ENCODE measurements at regions not wholly inside any gene's neighbourhood (a gene's known extent, or its start where the extent isn't known, plus 50 kb on each side); places are given as distances from the start of the nearest gene placed in this dataset.
"Not testable (repeated sequence)": the region's sequence is repeated elsewhere in the genome, so short reads cannot be mapped to it uniquely, and the experiment has no call there.

DNA sequence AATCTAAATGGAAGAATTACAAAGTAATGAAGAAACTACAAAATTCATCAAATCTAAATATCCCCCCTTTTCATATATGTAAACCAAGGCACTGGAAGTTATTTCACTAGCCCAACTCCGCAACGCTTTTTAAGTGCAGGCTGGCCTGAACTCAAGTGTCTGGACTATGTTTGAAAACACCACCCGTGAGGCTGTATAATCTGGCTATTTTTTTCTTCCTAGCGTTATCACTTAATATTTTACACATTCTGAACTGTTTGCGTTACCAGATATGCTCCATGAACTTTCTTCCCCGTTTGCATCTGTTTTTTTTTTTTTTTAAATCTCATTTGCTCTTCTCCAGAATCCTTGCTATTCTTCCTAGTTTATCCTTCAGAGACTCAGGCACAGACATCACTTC lies 619.5 kb upstream of the CBLB start:
- no peak for DNase-seq

DNA sequence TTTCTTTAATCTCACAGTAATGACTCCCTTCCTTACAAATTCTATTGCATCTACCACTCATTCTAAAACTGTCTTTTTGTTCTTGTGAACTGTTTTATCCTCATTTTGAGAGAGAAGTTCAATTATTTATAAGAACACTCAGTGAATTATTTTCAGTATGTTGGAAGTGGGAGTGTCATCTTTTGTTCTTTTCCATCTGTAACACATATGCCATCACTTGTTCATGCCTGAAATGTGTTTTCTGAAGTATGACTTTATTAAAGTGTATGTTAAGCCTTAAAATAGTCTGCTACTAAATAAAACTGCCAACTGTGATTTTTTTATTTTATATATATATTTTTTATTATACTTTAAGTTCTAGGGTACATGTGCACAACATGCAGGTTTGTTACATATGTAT lies 623.0 kb upstream of the CBLB start:
- no peak for DNase-seq

DNA sequence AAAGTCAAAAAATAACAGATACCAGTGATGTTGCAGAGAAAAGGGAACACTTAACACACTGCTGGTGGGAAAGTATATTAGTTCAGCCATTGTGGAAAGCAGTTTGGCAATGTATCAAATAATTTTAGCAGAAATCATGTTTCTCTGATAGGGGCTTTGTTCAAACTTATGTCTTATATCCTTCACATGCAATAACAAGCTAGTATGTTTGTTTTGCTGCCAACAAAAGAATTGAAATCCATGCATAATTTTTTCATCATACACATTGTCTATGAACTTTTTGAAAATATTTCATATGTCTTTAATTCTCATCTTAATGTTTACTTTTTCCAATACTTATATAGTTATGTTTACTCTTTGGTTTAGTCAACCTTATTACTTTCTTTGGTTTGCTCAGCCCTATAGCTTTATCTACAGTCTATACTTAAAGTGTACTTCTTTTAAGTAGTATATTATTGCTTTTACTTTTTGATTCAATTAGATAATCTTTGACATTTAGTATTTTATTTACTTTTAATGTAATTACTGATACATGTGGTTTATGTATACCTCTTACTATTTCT lies 639.6 kb upstream of the CBLB start:
- DNase-seq = no peak

DNA sequence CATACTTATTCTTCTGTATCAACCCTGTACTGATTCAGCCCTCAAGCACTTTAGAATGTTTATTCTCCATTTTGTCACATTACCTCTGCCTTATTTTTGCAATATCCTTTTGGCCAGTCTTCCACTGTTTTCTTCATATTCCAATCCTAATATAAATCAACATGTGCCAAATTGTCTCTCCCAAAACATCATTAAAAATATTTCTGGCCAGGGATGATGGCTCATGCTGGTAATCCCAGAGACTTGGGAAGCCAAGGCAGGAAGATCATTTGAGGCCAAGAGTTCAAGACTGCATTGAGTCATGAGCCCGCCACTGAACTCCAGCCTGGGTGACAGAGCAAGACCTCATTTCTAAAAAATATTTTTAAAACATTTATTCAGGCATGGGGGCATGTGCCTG lies 641.4 kb upstream of the CBLB start:
- no peak for DNase-seq

DNA sequence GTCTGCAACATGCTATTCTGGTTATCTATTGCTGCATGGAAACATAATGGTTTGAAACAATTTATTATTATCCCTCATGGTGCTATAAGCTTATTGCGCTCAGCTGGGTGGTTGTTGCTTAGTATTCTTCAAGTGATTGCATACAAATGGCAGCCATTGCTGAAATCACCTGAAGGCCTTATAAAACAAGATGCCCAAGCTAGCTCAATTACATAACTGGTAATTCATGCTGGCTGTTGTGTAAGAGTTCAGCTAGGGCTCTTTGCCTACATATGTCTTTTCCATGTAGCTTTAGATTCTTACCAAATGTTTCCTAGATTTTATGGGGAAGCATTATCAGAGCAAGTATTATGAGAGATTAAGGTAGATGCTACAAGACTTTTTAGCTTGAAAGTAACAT lies 644.0 kb upstream of the CBLB start:
- DNase-seq = no peak

DNA sequence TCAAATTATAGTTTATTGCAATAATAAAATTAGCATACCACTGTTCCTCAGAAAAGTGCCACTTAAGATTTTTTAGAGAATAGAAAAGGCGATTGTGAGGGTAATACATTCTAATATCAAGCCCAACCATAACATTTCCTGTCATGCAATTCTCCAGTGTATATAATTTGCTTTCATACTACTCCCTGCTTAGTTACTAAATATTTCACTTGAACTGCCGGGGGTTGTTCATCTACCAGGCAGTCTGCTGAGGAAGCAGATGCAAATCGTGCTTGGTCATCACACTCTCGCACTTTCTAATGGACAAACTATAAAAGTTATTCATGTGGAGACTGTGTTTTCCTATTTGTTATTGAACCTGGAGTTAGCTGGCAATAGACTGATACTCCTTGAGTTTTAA lies 645.6 kb upstream of the CBLB start:
- no peak for DNase-seq

DNA sequence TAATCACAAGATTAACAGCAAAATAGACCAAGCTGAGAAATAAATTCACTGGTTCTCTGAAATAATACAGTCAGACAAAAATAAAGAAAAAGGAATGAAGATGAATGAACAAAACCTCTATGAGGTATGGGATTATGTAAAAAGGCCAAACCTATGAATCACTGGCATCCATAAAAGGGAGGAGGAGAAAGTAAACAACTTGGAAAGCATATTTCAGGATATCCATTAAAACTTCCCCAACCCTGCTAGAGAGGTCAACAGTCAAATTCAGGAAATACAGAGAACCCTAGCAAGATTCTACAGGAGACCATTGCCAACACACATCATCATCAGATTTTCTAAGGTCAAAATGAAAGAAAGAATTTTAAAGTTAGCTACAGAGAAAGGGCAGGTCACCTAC lies 649.7 kb upstream of the CBLB start:
- no peak for DNase-seq

DNA sequence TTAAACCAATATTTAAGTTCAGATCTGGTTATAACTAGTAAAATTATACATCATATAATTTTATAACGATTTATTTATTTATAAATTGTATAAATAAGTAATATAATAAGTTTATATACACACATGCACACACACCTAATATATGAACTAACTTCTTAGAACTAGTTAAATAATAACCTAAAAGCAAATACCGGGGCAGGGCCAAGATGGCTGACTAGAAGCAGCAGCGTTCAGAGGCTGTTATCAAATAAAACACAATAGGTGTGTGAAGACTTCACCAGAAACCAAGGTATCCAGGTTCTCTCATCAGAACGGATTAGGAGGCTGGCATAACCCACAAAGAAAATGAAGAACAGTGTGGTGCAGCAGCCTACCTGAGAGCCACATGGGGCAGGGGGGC lies 653.6 kb upstream of the CBLB start:
- no peak for DNase-seq

DNA sequence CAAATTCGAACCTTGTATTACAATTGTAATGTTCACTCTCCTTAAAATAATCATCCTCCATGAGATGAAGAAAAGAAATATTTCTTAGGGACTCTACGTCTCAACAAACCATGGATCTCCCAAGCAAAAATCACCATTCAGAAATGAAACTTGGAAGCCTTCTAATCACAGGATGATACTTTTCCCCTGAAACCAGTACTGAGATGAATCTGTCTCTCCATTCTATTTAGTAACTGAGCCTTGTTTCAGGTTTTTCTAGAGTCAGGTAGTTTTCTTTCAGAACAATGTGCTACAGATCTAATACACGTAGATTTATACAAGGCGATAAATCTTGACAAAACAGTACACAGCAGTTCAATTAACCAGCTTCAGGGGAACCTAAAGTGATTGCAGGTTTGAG lies 660.1 kb upstream of the CBLB start:
- no peak for DNase-seq

DNA sequence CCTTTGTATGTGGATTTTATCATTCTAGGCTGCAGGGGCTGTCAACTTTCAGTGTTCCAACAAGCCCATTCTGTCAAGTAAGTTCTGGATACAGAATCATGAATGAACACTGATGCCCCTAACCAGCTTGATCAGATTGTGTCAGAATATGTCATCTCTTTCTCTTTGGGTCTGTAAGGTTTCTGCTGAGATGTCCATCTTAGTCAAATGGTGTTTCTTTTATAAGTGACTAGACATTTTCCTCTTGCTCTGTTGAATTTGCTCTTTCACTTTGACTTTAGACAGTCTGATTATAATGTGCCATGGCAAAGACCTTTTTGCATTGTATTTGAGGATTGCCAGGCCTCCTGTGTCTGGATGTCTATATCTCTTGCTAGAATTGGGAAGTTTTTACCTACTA lies 660.9 kb upstream of the CBLB start:
- no peak for DNase-seq

DNA sequence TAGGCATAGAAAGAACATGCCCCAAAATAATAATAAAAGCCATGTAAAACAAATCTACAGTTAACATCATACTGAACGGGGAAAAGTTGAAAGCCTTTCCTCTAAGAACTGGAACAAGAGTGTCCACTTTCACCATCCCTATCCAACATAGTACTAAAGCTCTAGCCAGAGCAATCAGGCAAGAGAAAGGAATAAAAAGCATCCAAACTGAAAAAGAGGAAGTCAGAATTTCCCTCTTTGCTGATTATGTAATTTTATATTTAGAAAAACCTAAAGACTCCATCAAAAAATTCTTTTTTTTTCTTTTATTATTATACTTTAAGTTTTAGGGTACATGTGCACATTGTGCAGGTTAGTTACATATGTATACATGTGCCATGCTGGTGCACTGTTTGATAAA lies 661.6 kb upstream of the CBLB start:
- DNase-seq = no peak

DNA sequence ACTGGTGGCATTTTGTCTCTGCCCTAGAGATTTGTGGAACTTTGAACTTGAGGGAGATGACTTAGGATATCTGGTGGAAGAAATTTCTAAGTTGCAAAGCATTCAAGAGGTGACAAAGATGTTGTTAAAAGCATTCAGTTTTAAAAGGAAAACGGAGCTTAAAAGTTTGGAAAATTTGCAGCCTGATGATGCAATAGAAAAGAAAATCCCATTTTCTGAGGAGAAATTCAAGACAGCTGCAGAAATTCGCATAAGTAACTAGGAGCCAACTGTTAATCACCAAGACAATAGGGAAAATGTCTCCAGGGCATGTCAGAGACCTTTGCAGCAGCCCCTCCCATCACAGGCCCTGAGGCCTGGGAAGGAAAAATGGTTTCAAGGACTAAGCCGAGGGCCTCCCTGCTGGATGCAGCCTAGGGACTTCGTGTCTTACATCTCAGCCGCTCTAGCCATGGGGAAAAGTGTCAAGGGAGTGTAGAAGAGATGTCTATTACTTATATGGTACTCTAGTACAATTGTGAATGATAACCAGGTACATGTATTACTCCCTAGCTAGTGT lies 663.0 kb upstream of the CBLB start:
- not testable (repeated sequence) for DNase-seq

DNA sequence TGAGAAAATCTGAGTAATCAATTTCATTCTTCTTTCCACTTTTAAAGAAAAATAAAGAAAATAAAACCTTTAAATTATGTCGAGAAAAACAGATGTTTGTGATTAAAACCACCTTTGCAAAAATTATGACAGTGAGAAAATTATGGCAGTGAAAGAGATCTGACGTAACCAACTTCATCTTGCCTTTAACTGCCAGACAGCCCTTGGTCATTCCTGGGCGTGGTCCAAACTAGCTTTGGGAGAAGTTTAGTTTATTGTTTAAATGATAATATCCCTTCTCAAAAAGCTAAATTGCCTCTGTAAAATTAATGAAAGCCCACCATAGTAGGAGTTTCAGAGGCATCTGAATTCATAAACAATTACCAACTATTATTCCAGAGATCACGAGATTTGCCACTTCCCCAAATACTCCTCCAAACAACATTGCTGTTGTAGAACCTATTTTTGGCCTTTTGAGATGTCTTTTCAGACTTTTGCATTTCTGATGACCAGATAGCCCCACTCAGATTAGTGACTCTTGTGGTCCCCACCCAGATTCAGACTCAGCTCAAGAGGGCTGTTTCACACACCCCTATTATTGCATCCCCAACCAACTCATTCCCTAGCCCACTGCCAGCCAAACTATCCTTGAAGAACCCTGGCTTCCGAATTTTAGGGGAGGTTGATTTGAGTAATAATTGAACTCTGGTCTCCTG lies 664.4 kb upstream of the CBLB start:
- DNase-seq = no peak

DNA sequence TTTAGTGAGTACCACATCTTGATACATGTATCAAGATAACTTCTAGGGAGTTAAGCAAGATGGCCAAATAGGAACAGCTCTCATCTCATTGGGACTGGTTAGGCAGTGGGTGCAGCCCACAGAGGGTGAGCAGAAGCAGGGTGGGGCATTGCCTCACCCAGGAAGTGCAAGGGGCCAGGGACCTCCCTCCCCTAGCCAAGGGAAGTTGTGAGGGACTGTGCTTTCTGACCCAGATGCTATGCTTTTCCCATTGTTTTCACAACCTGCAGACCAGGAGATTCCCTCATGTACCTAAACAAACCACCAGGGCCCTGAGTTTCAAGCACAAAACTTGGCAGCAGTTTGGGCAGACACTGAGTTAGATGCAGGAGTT lies 665.0 kb upstream of the CBLB start:
- no peak for DNase-seq

DNA sequence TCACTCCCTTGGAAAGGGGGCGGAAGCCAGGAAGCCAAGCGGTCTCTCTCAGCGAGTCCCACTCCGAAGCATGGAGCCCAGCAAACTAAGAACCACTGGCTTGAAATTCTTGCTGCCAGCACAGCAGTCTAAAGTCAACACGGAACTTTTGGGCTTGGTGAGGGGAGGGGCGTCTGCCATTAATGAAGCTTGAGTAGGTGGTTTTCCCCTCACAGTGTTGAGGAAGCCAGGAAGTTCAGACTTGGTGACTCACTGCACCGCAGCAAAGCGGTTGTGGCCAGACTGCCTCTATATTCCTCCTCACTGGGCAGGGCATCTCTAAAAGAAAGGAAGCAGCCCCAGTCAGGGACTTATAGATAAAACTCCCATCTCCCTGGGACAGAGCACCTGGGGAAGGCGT lies 665.4 kb upstream of the CBLB start:
- no peak for DNase-seq

DNA sequence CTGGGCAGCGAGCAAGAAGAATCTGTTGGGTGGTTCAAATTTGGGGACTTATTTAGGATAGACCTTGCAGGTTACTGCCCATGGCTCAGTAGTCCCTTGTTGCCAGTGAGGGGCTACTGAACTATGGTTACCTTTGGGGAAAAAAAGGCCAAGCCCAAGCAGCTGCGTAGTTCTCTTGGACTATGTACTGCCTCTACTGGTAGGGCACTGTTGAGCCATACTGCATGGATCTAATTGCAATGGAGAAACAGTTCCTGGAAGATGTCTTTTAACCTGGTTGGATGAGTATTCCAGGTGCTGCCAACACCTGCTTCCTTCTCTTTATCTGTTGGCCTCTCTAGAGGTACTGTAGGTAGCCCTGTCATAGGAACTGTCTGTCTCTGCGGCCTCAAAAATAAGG lies 671.9 kb upstream of the CBLB start:
- DNase-seq = no peak

DNA sequence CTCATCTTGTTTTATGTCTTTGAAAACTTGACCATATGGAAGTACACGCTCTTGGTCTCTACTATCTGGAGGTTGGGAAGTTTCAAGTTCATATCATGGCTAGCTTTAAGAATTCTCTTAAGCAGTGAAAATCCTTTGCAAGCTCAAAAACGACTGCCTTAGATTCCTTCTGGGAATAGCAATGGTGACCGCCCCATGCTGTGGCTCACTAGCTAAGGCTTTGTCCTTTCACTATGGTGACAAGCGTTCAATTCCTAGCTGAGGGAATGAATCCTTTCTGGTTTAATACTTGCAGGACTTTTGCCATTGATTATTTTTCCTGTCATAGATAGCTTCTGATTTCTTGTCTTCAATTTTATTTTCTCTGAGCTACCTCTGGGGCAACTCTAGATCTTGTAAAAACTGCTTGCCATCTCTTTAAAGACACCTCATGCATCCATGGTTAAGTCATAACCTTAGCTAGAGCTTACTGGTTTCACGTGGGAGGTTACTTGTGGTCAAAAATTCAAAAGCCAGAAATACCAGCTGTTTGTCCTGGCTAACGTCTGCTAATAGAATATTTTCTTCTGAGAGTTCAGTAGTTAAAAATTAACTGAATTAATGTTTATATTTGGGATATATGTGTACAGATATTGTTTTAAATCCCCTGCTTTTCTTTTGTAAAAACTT lies 673.4 kb upstream of the CBLB start:
- DNase-seq = no peak

DNA sequence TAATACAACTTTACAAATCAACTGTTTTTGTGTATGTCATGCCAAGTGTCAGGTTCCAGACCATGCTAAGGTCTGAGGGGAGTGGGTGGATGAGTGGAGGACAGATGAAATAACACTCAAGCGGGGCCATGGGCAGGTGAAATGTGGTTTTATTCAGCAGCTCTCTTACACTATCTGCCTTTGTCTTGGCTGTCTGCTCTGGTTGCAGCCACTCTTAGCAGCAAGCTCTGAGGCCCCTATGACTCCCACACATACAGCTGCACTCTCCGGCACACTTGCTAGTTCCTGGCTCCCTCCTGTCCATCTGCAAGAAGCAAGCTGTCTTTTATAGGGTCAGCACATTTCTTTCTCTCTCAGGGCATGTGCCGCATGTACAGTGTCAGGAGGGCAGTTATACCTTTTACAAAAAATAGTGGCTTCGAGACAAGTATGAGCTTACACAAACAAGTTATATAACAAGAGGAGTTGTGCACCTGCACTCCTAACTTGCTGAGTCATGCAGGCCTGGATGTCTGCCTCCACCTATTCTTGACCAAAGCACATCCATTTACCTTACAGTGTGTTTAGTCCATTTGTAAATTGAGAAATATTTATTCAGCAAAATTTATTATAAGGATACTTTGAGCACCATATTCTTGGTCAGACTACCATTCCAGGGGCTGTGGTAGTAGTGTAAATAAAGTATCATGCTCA lies 683.7 kb upstream of the CBLB start:
- DNase-seq = no peak

DNA sequence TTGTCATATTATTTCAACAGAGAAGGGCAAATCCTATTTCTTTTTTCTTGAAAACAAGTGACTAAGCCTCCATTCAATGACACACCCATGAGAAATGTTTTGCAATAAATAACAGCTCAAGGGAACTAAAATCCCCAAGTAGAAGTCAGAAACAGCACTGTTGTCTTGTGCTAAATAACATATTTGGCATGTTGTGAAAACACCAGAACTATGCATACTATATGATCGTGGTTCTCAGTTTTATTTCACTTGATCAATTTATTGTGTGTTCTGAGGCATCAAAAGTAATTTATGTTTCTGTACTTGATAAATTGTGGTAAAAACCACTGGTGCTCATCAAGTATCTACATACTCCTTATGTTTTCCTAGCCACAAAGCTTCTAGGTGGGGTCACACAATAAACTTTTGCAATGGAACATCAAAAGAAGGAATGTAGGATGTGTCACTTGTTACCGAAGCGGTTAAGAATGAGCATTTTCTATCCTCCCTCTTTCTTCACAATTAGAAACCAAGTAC lies 691.7 kb upstream of the CBLB start:
- no peak for DNase-seq

DNA sequence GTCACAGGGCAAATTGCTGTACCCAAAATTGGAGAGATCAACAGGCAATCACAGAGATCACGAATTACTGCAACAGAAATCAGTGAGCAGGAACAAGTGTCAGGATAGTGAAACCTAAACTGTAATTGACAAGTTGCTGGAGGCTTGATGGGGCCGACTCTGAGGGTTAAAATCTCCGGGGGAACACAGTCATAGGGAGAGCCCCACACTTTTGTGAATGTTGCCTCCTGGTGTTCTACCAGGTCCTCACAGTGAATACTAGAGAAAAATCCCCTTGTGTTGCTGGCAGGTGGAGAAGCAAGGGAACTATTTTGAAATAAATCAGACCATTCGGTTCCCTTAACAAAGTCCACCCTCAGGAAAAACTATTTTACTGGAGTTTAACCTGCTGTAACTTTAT lies 697.5 kb upstream of the CBLB start:
- DNase-seq = no peak

DNA sequence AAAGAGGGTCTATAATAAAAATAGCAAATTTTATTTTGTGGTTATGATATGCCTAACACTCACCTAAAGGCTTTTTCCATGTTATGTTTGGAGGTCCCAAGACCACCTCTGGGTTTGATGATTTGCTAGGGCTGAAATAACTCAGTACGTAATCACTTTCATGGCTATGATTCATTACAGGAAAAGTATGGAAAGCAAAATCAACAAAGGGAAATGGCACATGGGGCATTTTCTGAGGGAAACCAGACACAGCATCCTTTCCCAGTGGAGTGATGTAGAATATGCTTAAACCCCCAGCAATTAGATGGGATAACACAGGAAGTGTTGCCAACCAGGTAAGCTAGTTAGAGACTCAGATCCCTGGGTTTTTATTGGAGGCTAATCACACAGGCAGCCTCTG lies 701.6 kb upstream of the CBLB start:
- no peak for DNase-seq

DNA sequence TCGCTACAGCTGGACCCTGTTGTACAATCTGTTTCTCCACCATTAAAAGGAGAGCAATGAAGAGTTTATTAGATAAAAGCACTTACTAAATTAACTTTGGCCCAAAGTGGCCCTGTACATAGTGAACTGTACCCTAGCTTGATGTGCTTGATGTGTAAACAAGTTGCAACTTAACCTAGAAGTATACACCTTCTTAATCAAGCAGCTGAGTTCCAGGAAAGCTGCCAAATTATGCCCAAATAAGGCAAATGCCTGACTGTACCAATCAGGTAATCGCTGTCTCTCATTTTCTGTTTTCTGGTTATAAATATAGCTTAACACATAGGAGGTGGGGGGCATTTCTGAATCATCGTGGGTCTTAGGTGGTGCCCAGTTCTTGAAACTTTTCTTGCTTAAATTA lies 704.8 kb upstream of the CBLB start:
- DNase-seq = no peak

DNA sequence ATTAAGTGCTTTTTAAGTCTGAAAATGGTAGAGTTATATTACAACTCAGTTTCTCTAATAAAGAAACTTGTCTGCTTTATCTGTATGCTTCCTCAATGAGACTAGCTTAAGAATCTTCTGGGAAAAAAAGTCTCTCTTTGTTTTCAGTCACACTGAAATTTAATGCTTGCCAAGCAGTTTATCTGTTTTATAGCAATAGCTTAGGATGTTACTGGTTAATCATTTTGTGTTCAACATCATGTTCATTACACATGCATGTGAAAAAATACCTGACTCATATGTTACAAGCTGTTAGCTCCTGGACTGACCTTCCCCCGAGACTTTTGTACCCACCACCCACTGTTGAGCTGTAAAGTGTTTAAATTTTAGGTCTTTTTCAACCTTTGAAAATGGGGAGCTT lies 706.2 kb upstream of the CBLB start:
- no peak for DNase-seq

DNA sequence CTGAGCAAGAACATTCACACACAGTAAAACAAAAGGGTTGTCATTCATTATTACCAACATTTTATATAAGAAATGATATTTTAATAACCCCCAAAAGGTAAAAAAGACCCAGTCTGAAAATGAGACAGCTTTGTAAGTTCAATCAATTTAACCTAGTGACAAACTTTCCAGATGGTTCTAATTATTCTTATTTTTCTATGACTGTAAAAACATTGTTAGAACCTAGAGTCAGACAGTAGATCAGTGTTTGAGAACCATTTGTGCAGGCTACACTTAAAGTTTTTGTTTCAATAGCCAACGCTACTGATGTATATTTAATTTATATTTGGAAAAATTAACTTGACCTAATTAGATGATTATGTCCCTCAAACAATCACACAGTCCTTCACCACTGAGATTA lies 708.4 kb upstream of the CBLB start:
- DNase-seq = no peak
